Smooth muscle cell (in vitro differentiated cells): ENCODE measurements at regions not wholly inside any gene's neighbourhood (a gene's known extent, or its start where the extent isn't known, plus 50 kb on each side); places are given as distances from the start of the nearest gene placed in this dataset.
A peak's percentile ranks its signal among the peaks of the same experiment; 100 is the strongest.

Experiments used
- DNase-seq: peaks from one replicate; lab custom pipeline; 2025; ENCODE audit not compliant: unreplicated experiment; lab: John Stamatoyannopoulos, UW
- H2AFZ ChIP-seq: fragments of 200-600 bp; sonication (generic); 2 replicates; pipeline ENCODE4 v1.6.0; 2016; ENCODE audit warnings: antibody characterized with exemption, low read depth, mild to moderate bottlenecking
- H3F3A ChIP-seq: fragments of 200-600 bp; sonication (generic); 2 replicates; pipeline ENCODE4 v1.6.0; 2017; ENCODE audit warnings: antibody characterized with exemption, low read depth
- H3K27ac ChIP-seq: fragments of 200-600 bp; sonication (generic); 2 replicates; pipeline ENCODE4 v1.5.1; 2016; ENCODE audit warnings: low read depth, mild to moderate bottlenecking
- H3K27me3 ChIP-seq: fragments of 200-600 bp; sonication (generic); 2 replicates; pipeline ENCODE4 v1.6.1; 2016; ENCODE audit warnings: low read depth, mild to moderate bottlenecking
- H3K36me3 ChIP-seq: fragments of 200-600 bp; sonication (generic); 2 replicates; pipeline ENCODE4 v1.5.1; 2016; ENCODE audit warnings: low read depth
- H3K4me1 ChIP-seq: fragments of 200-600 bp; sonication (generic); 2 replicates; pipeline ENCODE4 v1.5.1; 2016; ENCODE audit warnings: low read depth
- H3K4me2 ChIP-seq: fragments of 200-600 bp; sonication (generic); 2 replicates; pipeline ENCODE4 v1.6.0; 2016; ENCODE audit warnings: mild to moderate bottlenecking
- H3K4me3 ChIP-seq: fragments of 200-600 bp; sonication (generic); 2 replicates; pipeline ENCODE4 v1.5.1; 2016; ENCODE audit warnings: mild to moderate bottlenecking
- H3K79me2 ChIP-seq: fragments of 200-600 bp; sonication (generic); 2 replicates; pipeline ENCODE4 v1.6.0; 2016; ENCODE audit warnings: low read depth, mild to moderate bottlenecking
- H3K9ac ChIP-seq: fragments of 200-600 bp; sonication (generic); 2 replicates; pipeline ENCODE4 v1.6.0; 2016; ENCODE audit warnings: low read depth
- H3K9me3 ChIP-seq: fragments of 200-600 bp; sonication (generic); replicated peaks from 2 replicates; pipeline ENCODE4 v1.5.1; 2016; ENCODE audit warnings: low read depth
- H4K20me1 ChIP-seq: fragments of 200-600 bp; sonication (generic); 2 replicates; pipeline ENCODE4 v1.6.0; 2016; ENCODE audit warnings: low read depth
- WGBS: methylation state at CpG from one replicate; pipeline ENCODE4 v1.1.7; 2016; ENCODE audit warnings: low lambda C conversion rate; 5-methylcytosine and 5-hydroxymethylcytosine counted together
- TF ChIP-seq, protein P1 (sequence below): fragments of 200-600 bp; sonication (generic); IDR thresholded peaks from 2 replicates; pipeline ENCODE4 v1.5.1; 2017; ENCODE audit warnings: borderline replicate concordance, mild to moderate bottlenecking, antibody characterized with exemption; ENCODE audit not compliant: insufficient read depth, poor library complexity, severe bottlenecking

DNA sequence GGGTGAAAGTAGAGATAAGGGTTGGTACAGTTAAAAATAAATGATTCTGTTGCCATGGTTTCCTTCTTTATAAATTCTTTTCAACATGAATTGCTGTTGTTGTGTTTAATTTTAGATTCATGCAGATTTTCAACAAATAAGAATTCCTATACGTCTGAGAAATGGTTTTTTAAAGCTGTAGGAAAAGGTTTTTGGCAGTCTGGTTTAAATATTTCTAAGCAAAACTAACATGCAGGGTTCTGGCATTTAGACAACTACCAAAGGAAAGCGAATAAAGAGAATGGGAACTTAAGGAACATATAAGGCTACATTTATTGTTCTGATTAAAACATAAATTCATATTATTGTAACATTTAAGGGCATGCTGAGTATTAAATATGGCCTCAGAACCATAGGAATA is 203.0 kb upstream of the MIR17HG start:
- 82% methylated on average over 2 of the region's 2 CpGs for WGBS
- no peak for DNase-seq
- H4K20me1 ChIP-seq = no peaks in the 10 kb centered on the region
- TF ChIP-seq, protein P1, sequence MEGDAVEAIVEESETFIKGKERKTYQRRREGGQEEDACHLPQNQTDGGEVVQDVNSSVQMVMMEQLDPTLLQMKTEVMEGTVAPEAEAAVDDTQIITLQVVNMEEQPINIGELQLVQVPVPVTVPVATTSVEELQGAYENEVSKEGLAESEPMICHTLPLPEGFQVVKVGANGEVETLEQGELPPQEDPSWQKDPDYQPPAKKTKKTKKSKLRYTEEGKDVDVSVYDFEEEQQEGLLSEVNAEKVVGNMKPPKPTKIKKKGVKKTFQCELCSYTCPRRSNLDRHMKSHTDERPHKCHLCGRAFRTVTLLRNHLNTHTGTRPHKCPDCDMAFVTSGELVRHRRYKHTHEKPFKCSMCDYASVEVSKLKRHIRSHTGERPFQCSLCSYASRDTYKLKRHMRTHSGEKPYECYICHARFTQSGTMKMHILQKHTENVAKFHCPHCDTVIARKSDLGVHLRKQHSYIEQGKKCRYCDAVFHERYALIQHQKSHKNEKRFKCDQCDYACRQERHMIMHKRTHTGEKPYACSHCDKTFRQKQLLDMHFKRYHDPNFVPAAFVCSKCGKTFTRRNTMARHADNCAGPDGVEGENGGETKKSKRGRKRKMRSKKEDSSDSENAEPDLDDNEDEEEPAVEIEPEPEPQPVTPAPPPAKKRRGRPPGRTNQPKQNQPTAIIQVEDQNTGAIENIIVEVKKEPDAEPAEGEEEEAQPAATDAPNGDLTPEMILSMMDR = no peak
- H2AFZ ChIP-seq = no peak overlapping the region
- no peaks in the 10 kb centered on the region for H3K27me3 ChIP-seq
- H3K4me3 ChIP-seq = no peak overlapping the region
- peaks cover 6% of the 10 kb centered on the region for H3K4me1 ChIP-seq
- peak overlapping the region; percentile 28 for H3K4me2 ChIP-seq
- no peak overlapping the region for H3K9ac ChIP-seq
- no peaks in the 10 kb centered on the region for H3K9me3 ChIP-seq
- H3K79me2 ChIP-seq = no peaks in the 10 kb centered on the region
- H3K27ac ChIP-seq = peak overlapping the region; percentile 67
- no peaks in the 10 kb centered on the region for H3F3A ChIP-seq
- no peaks in the 10 kb centered on the region for H3K36me3 ChIP-seq

DNA sequence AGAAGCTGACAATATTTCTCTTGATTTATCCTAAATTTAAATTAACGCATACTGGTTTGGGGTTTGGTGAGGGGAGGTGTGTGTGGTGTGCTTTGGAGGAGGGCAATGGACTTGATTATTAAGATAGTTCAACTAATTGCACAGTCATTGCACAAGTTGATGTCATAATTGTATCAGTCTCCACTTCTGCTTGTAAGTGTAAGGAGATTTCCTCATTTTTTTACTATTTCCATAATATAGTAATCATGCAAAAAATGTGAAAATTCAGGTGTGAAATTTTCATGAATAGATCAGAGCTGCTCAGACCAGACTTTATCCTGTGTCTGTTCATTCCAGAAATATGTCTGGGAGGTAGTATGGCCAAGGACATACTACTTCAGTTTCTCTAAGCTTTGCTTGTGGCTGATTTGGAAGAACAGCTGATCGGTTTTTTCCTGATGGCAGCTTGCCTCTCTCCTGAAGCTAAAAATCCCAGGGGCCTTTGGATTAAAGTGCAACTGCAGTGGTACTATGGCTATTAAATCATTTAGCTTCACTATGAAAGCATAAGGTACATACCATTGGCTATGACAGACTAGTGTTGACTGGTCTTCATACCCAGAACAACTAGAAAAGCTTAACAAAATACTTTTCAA is 201.8 kb upstream of the MIR17HG start:
- H3K4me3 ChIP-seq = no peak overlapping the region
- no peak overlapping the region for H3K9ac ChIP-seq
- H3K4me2 ChIP-seq = no peak overlapping the region
- TF ChIP-seq, protein P1 = no peak
- no peaks in the 10 kb centered on the region for H4K20me1 ChIP-seq
- H3K27me3 ChIP-seq = no peaks in the 10 kb centered on the region
- 87% methylated on average over 2 of the region's 2 CpGs for WGBS
- no peaks in the 10 kb centered on the region for H3K9me3 ChIP-seq
- no peaks in the 10 kb centered on the region for H3F3A ChIP-seq
- no peaks in the 10 kb centered on the region for H3K79me2 ChIP-seq
- no peak overlapping the region for H2AFZ ChIP-seq
- H3K36me3 ChIP-seq = no peaks in the 10 kb centered on the region
- DNase-seq = no peak
- no peak overlapping the region for H3K27ac ChIP-seq
- peaks cover 6% of the 10 kb centered on the region for H3K4me1 ChIP-seq

DNA sequence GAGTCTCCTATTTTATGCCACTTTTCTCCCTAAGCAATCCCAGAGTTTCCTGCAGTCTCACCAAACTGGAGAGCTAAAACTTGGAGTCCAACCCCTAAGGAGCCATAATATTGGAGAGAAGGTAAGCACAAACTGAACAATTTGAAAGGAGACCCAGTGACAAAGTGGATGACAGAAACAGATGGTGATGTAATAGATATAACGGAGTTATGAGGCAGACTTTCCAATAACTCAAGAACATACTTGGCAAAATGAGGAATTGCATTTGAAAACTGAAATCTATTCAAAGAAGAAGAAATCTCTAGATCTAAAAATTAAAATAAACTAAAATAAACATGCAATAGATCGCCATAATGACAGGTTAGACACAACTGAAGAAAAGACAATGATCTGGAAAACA is 200.9 kb upstream of the MIR17HG start:
- no peaks in the 10 kb centered on the region for H3K36me3 ChIP-seq
- H3K27me3 ChIP-seq = no peaks in the 10 kb centered on the region
- no peaks in the 10 kb centered on the region for H4K20me1 ChIP-seq
- no peak overlapping the region for H2AFZ ChIP-seq
- H3K4me1 ChIP-seq = peaks cover 6% of the 10 kb centered on the region
- DNase-seq = no peak
- no peaks in the 10 kb centered on the region for H3K9me3 ChIP-seq
- TF ChIP-seq, protein P1 = no peak
- H3K79me2 ChIP-seq = no peaks in the 10 kb centered on the region
- H3F3A ChIP-seq = no peaks in the 10 kb centered on the region
- no peak overlapping the region for H3K27ac ChIP-seq
- 94% methylated on average over 2 of the region's 2 CpGs for WGBS
- H3K4me3 ChIP-seq = no peak overlapping the region
- H3K4me2 ChIP-seq = no peak overlapping the region
- H3K9ac ChIP-seq = no peak overlapping the region

DNA sequence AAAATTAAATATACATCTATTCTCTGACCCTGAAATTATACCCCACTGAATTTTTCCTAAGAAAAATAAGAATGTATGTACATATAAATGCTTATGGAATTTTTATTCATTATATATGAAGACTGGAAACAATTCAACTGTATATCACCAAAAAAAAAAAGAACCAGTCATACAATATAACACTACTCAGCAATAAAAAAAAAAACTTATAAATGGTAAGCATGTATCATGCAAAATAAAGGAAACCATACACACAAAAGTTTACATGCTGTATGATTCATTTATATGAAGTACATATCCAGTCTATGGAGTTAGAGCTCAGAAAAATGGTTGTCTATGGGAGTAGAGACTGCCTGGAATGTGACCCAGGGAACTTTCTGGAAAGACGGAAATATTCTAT is 199.4 kb upstream of the MIR17HG start:
- Histone ChIP-seq H4K20me1 (no peaks in the 10 kb centered on the region), H3K27ac (no peak overlapping the region), H3K9ac (no peak overlapping the region), H3K4me2 (no peak overlapping the region), H3K4me3 (no peak overlapping the region), H3F3A (no peaks in the 10 kb centered on the region), H3K36me3 (no peaks in the 10 kb centered on the region), H3K79me2 (no peaks in the 10 kb centered on the region), H3K27me3 (no peaks in the 10 kb centered on the region), H3K9me3 (no peaks in the 10 kb centered on the region), H3K4me1 (peaks cover 6% of the 10 kb centered on the region), H2AFZ (no peak overlapping the region)
- TF ChIP-seq, protein P1 = no peak
- no peak for DNase-seq
- WGBS = 95% methylated on average over 1 of the region's 1 CpG
